HG02623 (cell line): ENCODE measurements at regions not wholly inside any gene's neighbourhood (a gene's known extent, or its start where the extent isn't known, plus 50 kb on each side); places are given as distances from the start of the nearest gene placed in this dataset.

Source experiments
- ATAC-seq: cut with Tn5 transposase; IDR thresholded peaks from one replicate; pipeline ENCODE4 v1.9.1; 2021; ENCODE audit warnings: moderate library complexity; ENCODE audit not compliant: unreplicated experiment

- ATAC-seq, result no peak
These were observed 175.8 kb downstream of the IRS1 start for GRCh38 chr2:226623587-226624368.

- ATAC-seq, result no peak
These were observed 177.1 kb downstream of the IRS1 start for GRCh38 chr2:226622484-226622883.

- no peak for ATAC-seq
These were observed 179.4 kb downstream of the IRS1 start for GRCh38 chr2:226620176-226620575.

GRCh38 chr2:226619707-226620106 is 179.9 kb downstream of the IRS1 start:
- no peak for ATAC-seq

- ATAC-seq, result no peak
These were observed 180.6 kb downstream of the IRS1 start for GRCh38 chr2:226618875-226619605.

DNA sequence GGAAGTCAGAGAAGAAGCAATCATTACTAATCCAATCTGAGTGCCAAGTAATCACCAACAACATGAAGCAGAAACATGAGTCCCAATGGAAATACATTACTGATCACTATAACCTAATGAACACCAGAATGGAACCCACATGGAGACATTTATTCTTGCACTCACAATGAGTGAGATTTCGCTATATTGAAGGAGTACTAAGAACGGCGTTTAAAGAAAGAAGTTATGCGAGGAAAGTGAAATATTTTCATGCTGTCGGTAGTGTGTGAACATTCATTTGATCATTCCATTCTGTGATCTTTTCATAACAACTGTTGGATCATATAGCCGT is 181.1 kb downstream of the IRS1 start:
- ATAC-seq, result no peak

- no peak for ATAC-seq
These were observed 183.7 kb downstream of the IRS1 start for GRCh38 chr2:226615891-226616290.

DNA sequence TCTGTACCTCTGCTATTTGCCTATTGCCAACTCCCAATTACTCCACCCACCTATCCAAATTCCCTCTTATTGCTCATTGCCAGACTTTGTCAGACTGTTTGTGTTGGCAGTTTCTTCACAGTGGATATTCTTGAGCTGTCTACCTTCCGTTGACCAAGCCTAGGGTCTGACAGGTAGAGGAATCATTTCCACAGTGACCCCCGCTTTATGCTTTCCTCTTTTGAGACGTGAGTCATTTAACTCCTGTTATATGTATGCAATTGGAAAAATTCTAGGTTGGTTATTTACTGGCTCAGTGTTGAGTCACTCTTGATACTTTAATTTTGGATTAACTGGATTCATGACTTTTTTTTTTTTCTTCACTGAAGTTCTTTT is 187.7 kb downstream of the IRS1 start:
- ATAC-seq, result no peak

DNA sequence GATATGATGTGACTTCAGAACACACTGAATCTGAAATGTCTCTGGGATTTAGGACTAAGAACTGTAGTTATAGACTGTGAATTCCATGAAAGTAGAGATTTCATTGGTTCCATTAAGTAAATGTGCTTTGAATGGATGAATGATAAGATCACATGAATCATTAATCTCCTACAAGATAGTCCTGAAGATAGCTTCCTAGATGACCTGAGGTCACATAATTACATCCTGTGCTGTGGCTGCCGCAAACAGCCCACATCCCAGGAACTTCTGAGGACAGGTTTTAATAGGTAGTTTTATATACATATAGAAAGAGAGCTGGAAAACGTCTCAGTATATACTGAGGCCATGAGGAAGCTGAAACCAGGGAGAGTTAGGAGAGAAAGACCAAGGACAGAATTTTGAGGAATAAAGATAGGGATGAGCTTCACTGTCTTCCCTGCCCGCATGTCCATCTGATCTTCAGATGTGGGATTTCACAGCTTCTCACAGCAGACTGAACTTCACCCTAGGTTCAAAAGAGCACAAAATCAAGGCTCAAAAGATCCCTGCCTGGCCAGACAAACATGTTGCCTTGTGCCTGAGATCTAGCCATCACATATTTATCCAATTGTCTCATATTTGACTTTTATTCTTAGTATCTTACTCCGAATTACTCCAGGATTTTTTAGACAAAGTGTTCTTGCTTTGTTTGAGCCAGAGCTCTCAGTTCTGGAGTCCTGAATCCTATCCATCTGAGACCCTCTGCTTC is 188.2 kb downstream of the IRS1 start:
- no peak for ATAC-seq

DNA sequence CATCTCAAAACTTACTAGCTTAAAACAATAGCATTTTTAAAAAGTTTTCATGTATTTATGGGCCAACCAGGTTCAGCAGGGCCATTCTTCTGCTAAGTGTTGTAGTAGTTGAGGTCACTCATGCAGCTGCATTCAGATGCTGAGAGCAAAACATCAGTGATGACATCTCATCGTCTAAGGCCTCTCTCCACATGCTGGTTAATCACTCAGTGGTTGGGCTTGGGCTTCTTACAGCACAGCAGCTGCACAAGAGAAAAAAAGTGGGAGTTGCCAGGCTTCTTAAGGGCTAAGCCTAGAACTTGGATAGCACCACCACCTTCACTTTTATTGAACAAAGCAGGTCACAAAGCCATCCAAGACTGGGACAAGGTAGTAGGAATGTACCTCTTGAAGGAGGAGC is 190.3 kb downstream of the IRS1 start:
- ATAC-seq, result no peak

GRCh38 chr2:226608451-226608850 is 191.2 kb downstream of the IRS1 start:
- no peak for ATAC-seq

GRCh38 chr2:226607379-226607778 is 192.2 kb downstream of the IRS1 start:
- ATAC-seq, result no peak

DNA sequence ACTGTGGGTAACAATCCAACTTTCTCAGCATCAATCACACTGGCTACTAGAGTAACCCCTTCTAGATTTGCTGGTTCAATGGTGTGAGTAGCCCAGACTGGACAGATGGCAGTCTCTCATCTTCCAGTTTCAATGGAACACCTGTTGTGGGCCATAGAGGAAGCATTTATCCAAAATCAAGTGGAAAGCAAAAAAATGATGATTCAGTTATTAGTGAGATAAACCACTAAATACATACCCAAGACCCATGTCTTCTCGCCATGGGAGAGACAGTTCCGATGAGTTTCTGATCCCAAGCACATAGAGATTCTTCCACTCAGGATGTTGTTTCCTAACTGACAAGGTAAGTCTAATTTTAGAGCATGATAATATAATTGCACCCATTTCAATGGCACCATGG is 194.0 kb downstream of the IRS1 start:
- no peak for ATAC-seq

GRCh38 chr2:226603606-226604005 is 196.0 kb downstream of the IRS1 start:
- no peak for ATAC-seq

GRCh38 chr2:226601881-226602662 is 197.5 kb downstream of the IRS1 start:
- ATAC-seq, result no peak

- no peak for ATAC-seq
These were observed 198.8 kb downstream of the IRS1 start for GRCh38 chr2:226600802-226601201.

GRCh38 chr2:226600184-226600583 is 199.4 kb downstream of the IRS1 start:
- ATAC-seq, result no peak

DNA sequence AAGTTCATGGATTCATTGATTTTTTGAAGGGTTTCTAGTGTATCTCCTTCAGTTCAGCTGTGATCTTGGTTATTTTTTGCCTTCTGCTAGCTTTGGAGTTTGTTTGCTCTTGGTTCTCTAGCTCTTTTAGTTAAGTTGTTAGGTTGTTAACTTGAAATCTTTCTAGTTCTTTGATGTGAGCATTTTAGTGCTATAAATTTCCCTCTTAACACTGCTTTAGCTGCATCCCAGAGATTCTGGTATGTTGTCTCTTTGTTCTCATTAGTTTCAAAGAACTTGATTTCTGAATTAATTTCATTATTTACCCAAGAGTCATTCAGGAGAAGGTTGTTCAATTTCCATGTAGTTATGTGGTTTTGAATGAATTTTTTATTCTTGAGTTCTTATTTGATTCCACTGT is 210.6 kb downstream of the IRS1 start:
- ATAC-seq, result no peak

DNA sequence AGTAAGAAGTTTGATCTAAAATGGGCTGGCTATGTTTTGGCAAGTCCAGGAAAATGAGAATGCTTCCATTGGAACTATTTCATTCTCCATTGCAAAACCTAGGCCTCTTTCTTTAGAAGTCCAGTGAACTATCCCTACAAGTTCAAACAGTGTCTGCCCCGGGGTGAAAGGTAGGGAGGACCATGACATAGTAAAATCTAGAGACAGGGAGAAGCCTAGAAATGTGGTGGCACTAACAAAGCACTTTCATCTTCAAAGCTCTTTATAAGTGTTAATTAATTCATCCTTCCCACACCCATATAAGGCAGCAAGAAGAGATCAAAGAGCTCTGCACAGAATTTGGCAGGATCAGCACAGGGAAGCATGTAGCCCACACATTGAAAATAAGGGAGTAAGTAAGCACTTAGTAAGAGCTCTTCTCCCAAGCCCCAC is 214.5 kb downstream of the IRS1 start:
- no peak for ATAC-seq

DNA sequence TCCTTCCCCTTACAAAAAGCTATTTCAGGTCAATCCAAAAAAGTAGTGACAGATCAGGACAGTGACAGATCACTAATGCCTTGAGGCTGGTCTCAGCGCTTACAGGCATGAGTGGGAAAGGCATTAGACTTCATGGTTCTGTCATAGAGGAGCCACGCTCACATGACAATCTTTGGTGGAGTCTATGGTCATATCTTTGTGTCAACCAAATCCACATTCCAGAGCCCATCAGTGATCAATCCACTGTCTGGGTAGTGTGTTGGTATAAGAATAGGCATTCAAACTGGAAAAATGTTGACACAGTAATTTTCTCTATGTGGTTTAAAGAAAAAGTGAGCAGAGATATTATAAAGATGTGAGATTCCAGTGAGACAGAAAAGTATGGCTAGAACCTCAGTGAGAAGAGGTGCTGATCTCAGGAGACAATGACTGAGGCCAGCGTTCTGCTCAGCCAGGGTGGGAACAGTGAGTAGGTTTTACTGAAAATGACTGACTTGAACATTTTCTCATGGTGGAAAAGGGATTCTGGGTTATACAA is 215.0 kb downstream of the IRS1 start:
- no peak for ATAC-seq

GRCh38 chr2:226583715-226584114 is 215.9 kb downstream of the IRS1 start:
- no peak for ATAC-seq
